PC-3 (cell line): ENCODE measurements at regions not wholly inside any gene's neighbourhood (a gene's known extent, or its start where the extent isn't known, plus 50 kb on each side); places are given as distances from the start of the nearest gene placed in this dataset.

ENCODE experiments used
- ATAC-seq: fragments of 200-7000 bp; cut with Tn5 transposase; 2 replicates; pipeline ENCODE4 v1.9.1; 2020; ENCODE audit warnings: mild to moderate bottlenecking, moderate library complexity
- BruUV-seq: library from RNA; stranded (reverse); fragments of 400-500 nt; replicated peaks from 2 replicates; lab custom pipeline; 2021; lab: Mats Ljungman, UMichigan
- CTCF ChIA-PET: fragments of 300-600 bp; sonication (Branson Sonifier 250); formaldehyde crosslinking; loops from one replicate; lab custom pipeline; 2022; ENCODE audit warnings: antibody characterized with exemption; lab: Charles Lee
- POLR2A ChIA-PET: fragments of 300-600 bp; sonication (Branson Sonifier 250); formaldehyde crosslinking; loops from one replicate; lab custom pipeline; 2022; ENCODE audit warnings: antibody characterized with exemption; ENCODE audit not compliant: unreplicated experiment; lab: Charles Lee
- DNase-seq: peaks from one replicate; pipeline ENCODE4 v3.0.0-alpha.2; 2015
- H2AFZ ChIP-seq: fragments of 300-600 bp; sonication (generic); 2 replicates; pipeline ENCODE4 v1.6.0; 2016; ENCODE audit warnings: antibody characterized with exemption, low read length
- H3F3A ChIP-seq: fragments of 300-600 bp; sonication (generic); one replicate; pipeline ENCODE4 v1.6.0; 2017; ENCODE audit warnings: antibody characterized with exemption, low read length, control low read depth, mild to moderate bottlenecking; ENCODE audit not compliant: unreplicated experiment
- H3K27ac ChIP-seq: fragments of 300-600 bp; sonication (generic); 2 replicates; pipeline ENCODE4 v1.5.1; 2016; ENCODE audit warnings: mild to moderate bottlenecking, low read length
- H3K27me3 ChIP-seq: fragments of 300-600 bp; sonication (generic); 2 replicates; pipeline ENCODE4 v1.6.1; 2016; ENCODE audit warnings: low read length, mixed read lengths
- H3K36me3 ChIP-seq: fragments of 300-600 bp; sonication (generic); 2 replicates; pipeline ENCODE4 v1.6.1; 2016; ENCODE audit warnings: low read depth, mixed run types, low read length, mixed read lengths
- H3K4me1 ChIP-seq: fragments of 300-600 bp; sonication (generic); 2 replicates; pipeline ENCODE4 v1.5.1; 2016; ENCODE audit warnings: low read length; ENCODE audit not compliant: insufficient read depth
- H3K4me2 ChIP-seq: fragments of 300-600 bp; sonication (generic); 2 replicates; pipeline ENCODE4 v1.6.0; 2016; ENCODE audit warnings: low read length
- H3K4me3 ChIP-seq: fragments of 300-600 bp; sonication (generic); 2 replicates; pipeline ENCODE4 v1.5.1; 2016; ENCODE audit warnings: mild to moderate bottlenecking, low read length, mixed read lengths
- H3K79me2 ChIP-seq: fragments of 300-600 bp; sonication (generic); 2 replicates; pipeline ENCODE4 v1.6.1; 2017; ENCODE audit warnings: low read length, mixed read lengths
- H3K9ac ChIP-seq: fragments of 300-600 bp; sonication (generic); 2 replicates; pipeline ENCODE4 v1.6.0; 2016; ENCODE audit warnings: mild to moderate bottlenecking, low read length
- H3K9me2 ChIP-seq: fragments of 300-600 bp; sonication (generic); replicated peaks from 2 replicates; pipeline ENCODE4 v1.6.1; 2016; ENCODE audit warnings: mixed run types, low read length, mixed read lengths
- H3K9me3 ChIP-seq: fragments of 300-600 bp; sonication (generic); 2 replicates; pipeline ENCODE4 v1.6.1; 2016; ENCODE audit warnings: low read length, mixed read lengths
- H4K20me1 ChIP-seq: fragments of 300-600 bp; sonication (generic); 2 replicates; pipeline ENCODE4 v1.6.1; 2016; ENCODE audit warnings: low read length, mixed read lengths
- CTCF ChIP-seq: fragments of 300-600 bp; sonication (generic); conservative IDR thresholded peaks from 2 replicates; pipeline ENCODE4 v1.5.1; 2017; ENCODE audit warnings: antibody characterized with exemption, low read depth, mild to moderate bottlenecking, low read length
- EZH2 ChIP-seq: fragments of 300-600 bp; sonication (generic); IDR thresholded peaks from one replicate; pipeline ENCODE4 v1.6.1; 2017; ENCODE audit warnings: antibody characterized with exemption, mild to moderate bottlenecking, low read length; ENCODE audit not compliant: unreplicated experiment
- EZH2phosphoT487 ChIP-seq: fragments of 300-600 bp; sonication (generic); IDR thresholded peaks from 2 replicates; pipeline ENCODE4 v1.6.1; 2018; ENCODE audit warnings: mild to moderate bottlenecking, antibody characterized with exemption, low read length, borderline replicate concordance
- intact Hi-C: fragments of 100-400 bp; cut with micrococcal nuclease; formaldehyde crosslinking; loops from 2 replicates; pipeline ENCODE4 v1.9.0; 2023

GRCh38 chr10:8618834-8619233 is 564.3 kb downstream of the GATA3 start:
- peak overlapping the region; percentile 38; the same call in 1 of the 2 replicates for H3K4me3 ChIP-seq
- peak overlapping the region; percentile 98 for H3K27ac ChIP-seq
- no peaks in the 10 kb centered on the region for H3K27me3 ChIP-seq
- ChIA-PET CTCF (no interaction called here), POLR2A (no interaction called here)
- H3K4me2 ChIP-seq, result peak overlapping the region; percentile 72
- ATAC-seq, result peak; percentile 57
- H3K9me3 ChIP-seq, result no peaks in the 10 kb centered on the region
- no peaks in the 10 kb centered on the region for H3K36me3 ChIP-seq
- H3K9ac ChIP-seq, result peak overlapping the region; percentile 75
- no peaks in the 10 kb centered on the region for H3K9me2 ChIP-seq
- intact Hi-C loops, result no loop called here
- no peaks in the 10 kb centered on the region for H4K20me1 ChIP-seq
- H3K4me1 ChIP-seq, result peaks cover 46% of the 10 kb centered on the region
- no peak for TF ChIP-seq EZH2phosphoT487
- no peak for TF ChIP-seq EZH2
- no peak for TF ChIP-seq CTCF
- no TSS peak for BruUV-seq
- peak; percentile 79 for DNase-seq
- H2AFZ ChIP-seq, result no peak overlapping the region
- no peaks in the 10 kb centered on the region for H3K79me2 ChIP-seq
- no peaks in the 10 kb centered on the region for H3F3A ChIP-seq

- CTCF ChIA-PET, result no interaction called here
These were observed 573.9 kb downstream of the GATA3 start for GRCh38 chr10:8628351-8628750.

More at GRCh38 chr10:8628351-8628750, 573.9 kb downstream of the GATA3 start:
- Histone ChIP-seq H3K36me3 (no peaks in the 10 kb centered on the region), H3K9me3 (no peaks in the 10 kb centered on the region), H3K4me1 (peaks cover 12% of the 10 kb centered on the region), H2AFZ (no peak overlapping the region), H3F3A (no peaks in the 10 kb centered on the region), H3K4me3 (no peak overlapping the region), H3K9me2 (no peaks in the 10 kb centered on the region), H3K79me2 (no peaks in the 10 kb centered on the region), H4K20me1 (no peaks in the 10 kb centered on the region), H3K27ac (peak overlapping the region; percentile 65), H3K27me3 (no peaks in the 10 kb centered on the region), H3K9ac (no peak overlapping the region), H3K4me2 (no peak overlapping the region)
- ATAC-seq, result peak; percentile 43; the same call in 1 of the 2 replicates
- intact Hi-C loops, result no loop called here
- POLR2A ChIA-PET, result no interaction called here
- TF ChIP-seq EZH2 (no peak), CTCF (no peak), EZH2phosphoT487 (no peak)
- DNase-seq, result peak; percentile 84
- BruUV-seq, result no TSS peak
